Natural killer cell (primary cell): ENCODE measurements at regions not wholly inside any gene's neighbourhood (a gene's known extent, or its start where the extent isn't known, plus 50 kb on each side); places are given as distances from the start of the nearest gene placed in this dataset.

Experiments used
- ATAC-seq, 3 donors: fragments of 150-1000 bp in 2 of 3; fragments of 200-7000 bp in 1 of 3; cut with Tn5 transposase; 1 replicate in 1 of 3; 2 replicates in 2 of 3; pipeline ENCODE4 v1.10.0; 2021; ENCODE audit warnings: mild to moderate bottlenecking in 2 of 3, moderate library complexity in 2 of 3
- DNase-seq, 2 donors: peaks; one replicate each; pipeline versions ENCODE4 v3.0.0 to v3.0.0-alpha.2; 2013 to 2021; ENCODE audit warnings: mixed read lengths in 1 of 2
- H3K27ac ChIP-seq: one replicate; pipeline ENCODE4 v1.5.1; 2013; ENCODE audit warnings: mild to moderate bottlenecking, low read length
- H3K27me3 ChIP-seq: one replicate; pipeline ENCODE4 v1.6.1; 2013; ENCODE audit warnings: low read length; ENCODE audit not compliant: control insufficient read depth, insufficient read depth
- H3K36me3 ChIP-seq: one replicate; pipeline ENCODE4 v1.6.1; 2013; ENCODE audit warnings: low read length; ENCODE audit not compliant: control insufficient read depth, insufficient read depth
- H3K4me1 ChIP-seq: one replicate; pipeline ENCODE4 v1.6.1; 2013; ENCODE audit warnings: low read length; ENCODE audit not compliant: control insufficient read depth, insufficient read depth
- H3K4me3 ChIP-seq: one replicate; pipeline ENCODE4 v1.5.1; 2013; ENCODE audit warnings: low read length
- H3K9me3 ChIP-seq: one replicate; pipeline ENCODE4 v1.6.1; 2013; ENCODE audit warnings: low read length; ENCODE audit not compliant: control insufficient read depth, insufficient read depth
- H3K27ac Mint-ChIP-seq, 2 donors: one replicate each; pipeline ENCODE4 v1.8.0; 2022; ENCODE audit warnings: mild to moderate bottlenecking in 2 of 2, mixed read lengths in 2 of 2, moderate library complexity in 1 of 2
- H3K27me3 Mint-ChIP-seq, 2 donors: one replicate each; pipeline ENCODE4 v1.8.0; 2022; ENCODE audit warnings: low read depth in 2 of 2, mixed read lengths in 2 of 2
- H3K36me3 Mint-ChIP-seq: one replicate; pipeline ENCODE4 v1.8.0; 2022; ENCODE audit warnings: mixed read lengths
- H3K4me1 Mint-ChIP-seq, 2 donors: one replicate each; pipeline ENCODE4 v1.8.0; 2022; ENCODE audit warnings: mixed read lengths in 2 of 2
- H3K4me3 Mint-ChIP-seq: one replicate; pipeline ENCODE4 v1.8.0; 2022; ENCODE audit warnings: mild to moderate bottlenecking, moderate library complexity, mixed read lengths
- H3K9me3 Mint-ChIP-seq, 2 donors: one replicate each; pipeline ENCODE4 v1.8.0; 2022; ENCODE audit warnings: mixed read lengths in 2 of 2
- WGBS: methylation state at CpG from one replicate; pipeline ENCODE4 v1.1.7; 2013; ENCODE audit warnings: missing lambda C conversion rate; ENCODE audit not compliant: insufficient coverage; 5-methylcytosine and 5-hydroxymethylcytosine counted together
- intact Hi-C: fragments of 100-400 bp; cut with micrococcal nuclease; formaldehyde crosslinking; loops from one replicate; pipeline ENCODE4 v1.14.2; 2022
- TF ChIP-seq, protein P1 (sequence below): fragments of 200-600 bp; IDR thresholded peaks from one replicate; pipeline ENCODE4 v1.8.0; 2022; ENCODE audit warnings: antibody characterized with exemption

DNA sequence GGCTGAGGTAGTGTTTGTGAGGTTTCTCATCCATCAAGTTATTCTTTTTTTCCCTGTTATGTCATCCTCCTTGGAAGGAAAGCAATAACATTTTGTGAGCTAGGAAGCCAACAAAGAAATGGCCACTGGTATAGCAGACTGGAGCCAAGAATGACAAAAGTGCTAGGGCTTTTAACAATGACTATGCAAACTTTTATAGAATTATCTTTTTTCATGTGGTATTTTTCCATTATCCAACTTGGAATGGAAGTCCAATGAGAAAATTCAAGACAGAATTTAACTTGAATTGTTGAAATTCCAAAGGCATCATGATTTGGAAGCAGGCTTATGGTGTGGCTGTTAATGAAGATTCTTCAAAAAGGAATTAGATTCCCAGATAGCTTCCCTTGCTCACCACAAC, 216.4 kb upstream of the PDGFD start:
- H3K9me3 ChIP-seq: no peaks in the 10 kb centered on the region
- Mint-ChIP-seq H3K27me3 (no peaks in the 10 kb centered on the region), H3K9me3 (no peaks in the 10 kb centered on the region), H3K36me3 (no peaks in the 10 kb centered on the region), H3K27ac (no peak overlapping the region), H3K4me1 (no peaks in the 10 kb centered on the region), H3K4me3 (no peak overlapping the region)
- intact Hi-C loops: no loop called here
- no peak for ATAC-seq
- H3K27ac ChIP-seq: no peak overlapping the region
- TF ChIP-seq, protein P1, sequence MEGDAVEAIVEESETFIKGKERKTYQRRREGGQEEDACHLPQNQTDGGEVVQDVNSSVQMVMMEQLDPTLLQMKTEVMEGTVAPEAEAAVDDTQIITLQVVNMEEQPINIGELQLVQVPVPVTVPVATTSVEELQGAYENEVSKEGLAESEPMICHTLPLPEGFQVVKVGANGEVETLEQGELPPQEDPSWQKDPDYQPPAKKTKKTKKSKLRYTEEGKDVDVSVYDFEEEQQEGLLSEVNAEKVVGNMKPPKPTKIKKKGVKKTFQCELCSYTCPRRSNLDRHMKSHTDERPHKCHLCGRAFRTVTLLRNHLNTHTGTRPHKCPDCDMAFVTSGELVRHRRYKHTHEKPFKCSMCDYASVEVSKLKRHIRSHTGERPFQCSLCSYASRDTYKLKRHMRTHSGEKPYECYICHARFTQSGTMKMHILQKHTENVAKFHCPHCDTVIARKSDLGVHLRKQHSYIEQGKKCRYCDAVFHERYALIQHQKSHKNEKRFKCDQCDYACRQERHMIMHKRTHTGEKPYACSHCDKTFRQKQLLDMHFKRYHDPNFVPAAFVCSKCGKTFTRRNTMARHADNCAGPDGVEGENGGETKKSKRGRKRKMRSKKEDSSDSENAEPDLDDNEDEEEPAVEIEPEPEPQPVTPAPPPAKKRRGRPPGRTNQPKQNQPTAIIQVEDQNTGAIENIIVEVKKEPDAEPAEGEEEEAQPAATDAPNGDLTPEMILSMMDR: no peak
- no peak for DNase-seq
- H3K27me3 ChIP-seq: peaks cover 5% of the 10 kb centered on the region
- no peak overlapping the region for H3K4me3 ChIP-seq
- no peaks in the 10 kb centered on the region for H3K36me3 ChIP-seq
- H3K4me1 ChIP-seq: no peaks in the 10 kb centered on the region

DNA sequence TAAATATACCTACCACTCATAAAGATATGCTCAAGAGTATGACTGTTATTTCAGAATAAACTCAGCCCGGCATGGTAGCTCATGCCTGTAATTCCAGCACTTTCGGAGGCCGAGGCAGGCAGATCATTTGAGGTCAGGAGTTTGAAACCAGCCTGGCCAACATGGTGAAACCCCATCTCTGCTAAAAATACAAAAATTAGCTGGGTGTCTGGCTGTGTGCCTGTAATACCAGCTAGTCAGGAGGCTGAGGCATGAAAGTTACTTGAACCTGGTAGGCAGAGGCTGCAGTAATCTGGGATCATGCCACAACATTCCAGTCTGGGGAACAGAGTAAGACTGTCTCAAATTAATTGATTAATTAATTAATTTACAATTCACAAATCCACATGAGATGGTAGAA, 208.2 kb upstream of the PDGFD start:
- Mint-ChIP-seq H3K36me3 (no peaks in the 10 kb centered on the region), H3K4me1 (no peaks in the 10 kb centered on the region), H3K9me3 (peaks cover 2 to 3% of the 10 kb centered on the region in 2 donors), H3K27me3 (no peaks in the 10 kb centered on the region), H3K4me3 (no peak overlapping the region), H3K27ac (no peak overlapping the region)
- no peak for DNase-seq
- H3K4me3 ChIP-seq: no peak overlapping the region
- H3K4me1 ChIP-seq: no peaks in the 10 kb centered on the region
- H3K27me3 ChIP-seq: no peaks in the 10 kb centered on the region
- TF ChIP-seq, protein P1: no peak
- H3K27ac ChIP-seq: no peak overlapping the region
- H3K9me3 ChIP-seq: no peaks in the 10 kb centered on the region
- ATAC-seq: no peak
- intact Hi-C loops: no loop called here
- 89% methylated on average over 3 of the region's 3 CpGs for WGBS
- no peaks in the 10 kb centered on the region for H3K36me3 ChIP-seq

DNA sequence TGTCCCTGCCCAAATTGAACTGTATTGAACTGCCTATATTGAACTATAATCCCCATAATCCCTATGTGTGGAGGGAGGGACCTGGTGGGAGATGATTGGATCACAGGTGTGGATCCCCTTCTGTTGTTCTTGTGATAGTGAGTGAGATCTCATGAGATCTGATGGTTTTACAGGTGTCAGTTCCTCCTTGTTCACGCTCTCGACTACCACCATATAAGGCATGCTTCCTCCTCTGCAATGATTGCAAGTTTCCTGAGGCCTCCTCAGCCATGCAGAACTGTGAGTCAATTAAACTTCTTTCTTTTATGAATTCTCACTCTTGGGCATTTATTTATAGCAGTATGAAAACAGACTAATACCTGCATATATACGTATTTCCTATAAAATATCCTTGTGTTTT, 206.5 kb upstream of the PDGFD start:
- H3K4me3 Mint-ChIP-seq: no peak overlapping the region
- DNase-seq: no peak

DNA sequence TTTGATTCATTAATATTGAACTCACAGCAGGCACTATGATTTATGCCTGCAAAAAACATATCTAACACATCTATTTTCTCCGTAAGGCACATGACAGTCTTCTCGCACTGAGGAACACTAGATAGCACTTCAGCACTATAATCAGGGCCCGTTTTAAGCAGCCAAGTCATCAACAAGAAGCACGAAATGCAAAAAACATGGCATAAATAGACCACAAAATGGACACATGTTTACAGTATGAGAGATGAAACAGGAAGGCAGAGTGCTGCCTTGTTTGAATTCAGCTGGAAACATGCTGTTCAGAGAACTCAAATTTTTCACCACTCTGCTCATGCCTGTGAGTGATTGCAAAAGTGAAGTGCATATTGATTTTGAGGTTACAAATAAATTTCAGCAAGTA, 205.8 kb upstream of the PDGFD start:
- TF ChIP-seq, protein P1: no peak
- no peak overlapping the region for H3K27ac Mint-ChIP-seq
- no peak for DNase-seq
- Histone ChIP-seq H3K4me1 (no peaks in the 10 kb centered on the region), H3K27ac (no peak overlapping the region), H3K9me3 (peaks cover 3% of the 10 kb centered on the region), H3K27me3 (no peaks in the 10 kb centered on the region), H3K4me3 (no peak overlapping the region), H3K36me3 (no peaks in the 10 kb centered on the region)
- no peaks in the 10 kb centered on the region for H3K4me1 Mint-ChIP-seq
- intact Hi-C loops: no loop called here
- no peaks in the 10 kb centered on the region for H3K36me3 Mint-ChIP-seq
- ATAC-seq: no peak
- no peak overlapping the region for H3K4me3 Mint-ChIP-seq
- H3K9me3 Mint-ChIP-seq: peaks cover 3% of the 10 kb centered on the region in 2 donors
- peaks cover 0 to 4% of the 10 kb centered on the region in 2 donors for H3K27me3 Mint-ChIP-seq
- WGBS: 86% methylated on average over 4 of the region's 4 CpGs

More for the DNA sequence above, 206.5 kb upstream of the PDGFD start:
- Mint-ChIP-seq H3K9me3 (peaks cover 2 to 3% of the 10 kb centered on the region in 2 donors), H3K27ac (no peak overlapping the region), H3K36me3 (no peaks in the 10 kb centered on the region), H3K27me3 (no peaks in the 10 kb centered on the region), H3K4me1 (no peaks in the 10 kb centered on the region)
- no peak for ATAC-seq
- Histone ChIP-seq H3K36me3 (no peaks in the 10 kb centered on the region), H3K27ac (no peak overlapping the region), H3K4me3 (no peak overlapping the region), H3K4me1 (no peaks in the 10 kb centered on the region), H3K27me3 (no peaks in the 10 kb centered on the region), H3K9me3 (peaks cover 3% of the 10 kb centered on the region)
- 59% methylated on average over 2 of the region's 3 CpGs for WGBS
- TF ChIP-seq, protein P1: no peak
- intact Hi-C loops: no loop called here
